GM19043 (cell line): ENCODE measurements at regions not wholly inside any gene's neighbourhood (a gene's known extent, or its start where the extent isn't known, plus 50 kb on each side); places are given as distances from the start of the nearest gene placed in this dataset.
"Not testable (repeated sequence)": the region's sequence is repeated elsewhere in the genome, so short reads cannot be mapped to it uniquely, and the experiment has no call there.

ENCODE experiments used
- ATAC-seq: cut with Tn5 transposase; IDR thresholded peaks from one replicate; pipeline ENCODE4 v1.9.1; 2021; ENCODE audit warnings: low read depth; ENCODE audit not compliant: unreplicated experiment

GRCh38 chr5:93682471-93683404, 58.7 kb downstream of the POU5F2 start:
- not testable (repeated sequence) for ATAC-seq

- ATAC-seq: no peak
Observed at GRCh38 chr5:93681432-93681831, 60.0 kb downstream of the POU5F2 start.

- no peak for ATAC-seq
Observed at GRCh38 chr5:93677359-93677891, 64.0 kb downstream of the POU5F2 start.

GRCh38 chr5:93676704-93677103, 64.7 kb downstream of the POU5F2 start:
- ATAC-seq: no peak

GRCh38 chr5:93675460-93676450, 65.6 kb downstream of the POU5F2 start:
- peak; percentile 36 for ATAC-seq

- ATAC-seq: peak; percentile 48
Observed at GRCh38 chr5:93674866-93675459, 66.4 kb downstream of the POU5F2 start.

GRCh38 chr5:93674138-93674537, 67.3 kb downstream of the POU5F2 start:
- ATAC-seq: no peak

GRCh38 chr5:93673316-93673954, 68.0 kb downstream of the POU5F2 start:
- no peak for ATAC-seq

GRCh38 chr5:93665648-93666047, 75.8 kb downstream of the POU5F2 start:
- ATAC-seq: no peak

- ATAC-seq: no peak
Observed at GRCh38 chr5:93660677-93661076, 77.7 kb downstream of the NR2F1 start.

GRCh38 chr5:93658044-93658443, 75.0 kb downstream of the NR2F1 start:
- ATAC-seq: no peak

- ATAC-seq: no peak
Observed at GRCh38 chr5:93654676-93655075, 71.7 kb downstream of the NR2F1 start.

- no peak for ATAC-seq
Observed at GRCh38 chr5:93653716-93654115, 70.7 kb downstream of the NR2F1 start.

- no peak for ATAC-seq
Observed at GRCh38 chr5:93649234-93649900, 66.3 kb downstream of the NR2F1 start.

GRCh38 chr5:93644760-93645159, 61.7 kb downstream of the NR2F1 start:
- no peak for ATAC-seq
